HG03575 (cell line): ENCODE measurements at regions not wholly inside any gene's neighbourhood (a gene's known extent, or its start where the extent isn't known, plus 50 kb on each side); places are given as distances from the start of the nearest gene placed in this dataset.

ENCODE experiments used
- ATAC-seq: cut with Tn5 transposase; IDR thresholded peaks from one replicate; pipeline ENCODE4 v1.9.1; 2021; ENCODE audit not compliant: unreplicated experiment, insufficient number of reproducible peaks, low FRiP score; ENCODE audit errors: extremely low read depth

DNA sequence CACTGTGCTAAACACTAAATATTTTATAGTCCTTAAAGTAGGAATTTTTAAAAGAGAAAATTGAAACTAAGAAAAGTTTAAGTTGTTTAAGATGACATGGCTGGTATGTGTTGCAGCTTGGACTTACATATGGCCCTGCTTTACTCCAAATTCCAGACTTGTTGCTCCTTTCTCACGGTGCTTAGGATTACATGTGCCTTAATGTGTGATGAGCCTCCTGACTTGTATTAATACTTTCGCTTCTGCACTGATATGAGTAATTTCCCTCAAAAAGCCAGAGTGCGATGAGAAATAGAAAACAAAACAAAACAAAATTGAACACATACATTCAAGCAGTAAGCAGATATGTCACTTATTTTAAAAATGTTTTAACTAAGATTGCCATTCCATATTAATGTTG, 250.2 kb downstream of the VGLL3 start:
- no peak for ATAC-seq

DNA sequence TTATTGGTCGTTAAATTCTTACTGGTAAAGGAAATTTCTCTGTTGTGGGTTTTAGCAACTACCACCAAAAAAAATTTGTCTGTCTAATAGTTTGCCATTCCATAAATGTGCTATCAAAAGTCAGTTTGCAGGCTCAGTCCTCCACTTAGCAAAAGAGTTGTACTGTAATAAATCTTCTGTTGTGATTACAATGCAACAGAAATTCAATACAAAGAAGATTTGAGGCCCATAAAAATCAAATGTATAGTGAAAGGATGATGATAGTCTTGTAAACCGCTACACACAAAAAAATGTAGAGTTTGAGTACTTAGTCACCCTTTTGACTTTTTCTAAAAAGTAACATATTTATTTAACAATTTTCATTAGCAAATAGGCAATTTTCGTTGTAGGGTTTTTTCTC, 251.7 kb downstream of the VGLL3 start:
- no peak for ATAC-seq

DNA sequence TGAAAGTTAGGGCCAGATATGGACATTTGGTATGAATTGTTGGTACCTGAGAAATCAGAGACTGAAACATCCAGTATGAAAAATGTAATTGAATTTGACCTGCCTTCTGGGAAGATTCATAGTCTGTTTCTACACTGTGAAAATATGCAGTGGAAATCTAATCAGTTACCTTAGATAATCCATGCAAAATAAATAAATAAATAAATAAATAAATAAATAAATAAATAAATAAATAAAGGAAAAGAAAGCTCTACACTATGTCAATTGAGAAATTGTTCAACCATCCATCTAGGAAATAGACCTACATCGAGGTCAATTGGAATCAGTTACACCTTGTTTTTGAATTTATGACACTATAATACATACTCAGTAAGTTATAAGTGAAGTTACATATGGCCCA, 252.3 kb downstream of the VGLL3 start:
- no peak for ATAC-seq

DNA sequence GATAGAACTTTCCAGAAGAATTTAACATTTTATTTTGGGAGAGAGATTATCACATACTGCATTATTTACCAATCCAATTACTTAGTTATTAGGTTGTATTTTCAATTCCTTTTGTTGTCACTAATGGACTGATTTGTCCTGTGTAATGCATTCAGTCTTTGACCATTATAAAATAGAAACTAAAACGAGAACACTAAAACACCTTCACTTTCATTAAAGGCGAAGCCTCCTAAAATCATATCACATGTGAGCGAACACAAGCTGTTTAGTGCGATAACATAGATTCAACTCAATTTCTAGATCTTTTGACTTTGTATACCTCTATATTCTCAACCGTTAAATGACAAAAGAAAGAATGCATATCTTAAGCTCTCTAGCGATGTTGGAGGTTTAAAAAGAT, 253.4 kb downstream of the VGLL3 start:
- no peak for ATAC-seq

DNA sequence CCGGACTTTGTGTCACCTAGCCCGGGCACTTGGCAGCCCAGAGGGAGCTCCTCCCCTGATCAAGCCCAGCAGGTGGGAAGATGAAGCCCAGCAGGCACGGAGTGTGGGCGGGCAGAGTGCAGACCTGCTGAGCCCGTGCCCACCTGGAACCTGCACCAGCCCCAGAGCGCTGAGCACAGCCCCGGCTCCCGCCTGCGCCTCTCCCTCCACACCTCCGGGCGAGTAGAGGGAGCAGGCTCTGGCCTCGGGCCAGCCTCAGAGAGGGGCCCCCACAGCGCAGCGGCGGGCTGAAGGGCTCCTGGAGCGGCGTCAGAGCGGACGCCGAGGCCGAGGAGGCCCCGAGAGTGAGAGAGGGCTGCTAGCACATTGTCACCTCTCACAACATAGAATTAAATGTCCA, 257.7 kb downstream of the VGLL3 start:
- no peak for ATAC-seq

DNA sequence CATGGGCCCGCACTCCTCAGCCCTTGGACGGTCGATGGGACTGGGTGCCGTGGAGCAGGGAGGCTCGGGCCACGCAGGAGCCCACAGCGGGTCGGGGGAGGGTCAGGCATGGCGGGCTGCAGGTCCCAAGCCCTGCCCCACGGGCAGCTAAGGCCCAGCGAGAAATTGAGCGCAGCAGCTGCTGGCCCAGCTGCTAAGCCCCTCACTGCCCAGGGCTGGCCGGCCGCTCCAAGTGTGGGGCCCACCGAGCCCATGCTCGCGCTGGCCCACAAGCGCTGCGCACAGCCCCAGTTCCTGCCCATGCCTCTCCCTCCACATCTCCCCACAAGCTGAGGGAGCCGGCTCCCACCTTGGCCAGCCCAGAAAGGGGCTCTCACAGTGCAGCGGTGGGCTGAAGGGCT, 259.4 kb downstream of the VGLL3 start:
- ATAC-seq: no peak

DNA sequence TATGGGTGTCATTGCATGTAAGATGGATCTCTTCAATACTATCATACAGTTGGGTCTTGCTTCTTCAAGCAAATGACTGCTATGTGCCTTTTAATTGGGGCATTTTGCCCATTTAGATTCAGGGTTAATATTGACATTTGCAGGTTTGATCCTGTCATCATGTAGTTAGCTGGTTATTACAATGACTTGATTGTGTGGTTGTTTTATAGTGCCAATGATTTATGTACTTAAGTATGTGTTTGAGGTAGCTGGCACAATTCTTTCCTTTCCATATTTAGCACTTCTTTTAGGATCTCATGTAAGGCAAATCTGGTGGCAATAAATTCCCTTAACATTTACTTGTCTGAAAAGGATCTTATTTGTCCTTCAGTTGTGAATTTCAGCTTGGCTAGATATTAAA, 267.5 kb downstream of the VGLL3 start:
- no peak for ATAC-seq

DNA sequence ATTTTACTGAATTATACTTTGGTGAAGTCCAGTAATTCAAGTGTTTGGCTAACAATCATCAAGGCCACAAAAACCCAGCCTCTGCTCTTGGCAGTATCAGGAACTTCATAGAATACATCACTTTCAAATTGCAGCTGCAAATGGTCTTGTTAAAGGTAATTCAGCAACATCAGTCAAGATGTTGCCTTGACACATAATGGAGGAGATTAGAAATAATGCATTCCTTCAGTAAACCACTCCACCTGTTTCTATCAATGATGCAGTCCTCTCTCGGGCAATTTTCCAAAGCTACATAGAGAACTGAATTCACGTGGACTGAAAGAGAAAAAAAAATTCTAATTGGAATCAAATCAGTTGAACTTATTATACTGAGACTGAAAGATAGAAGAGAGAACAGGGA, 279.3 kb downstream of the VGLL3 start:
- no peak for ATAC-seq

DNA sequence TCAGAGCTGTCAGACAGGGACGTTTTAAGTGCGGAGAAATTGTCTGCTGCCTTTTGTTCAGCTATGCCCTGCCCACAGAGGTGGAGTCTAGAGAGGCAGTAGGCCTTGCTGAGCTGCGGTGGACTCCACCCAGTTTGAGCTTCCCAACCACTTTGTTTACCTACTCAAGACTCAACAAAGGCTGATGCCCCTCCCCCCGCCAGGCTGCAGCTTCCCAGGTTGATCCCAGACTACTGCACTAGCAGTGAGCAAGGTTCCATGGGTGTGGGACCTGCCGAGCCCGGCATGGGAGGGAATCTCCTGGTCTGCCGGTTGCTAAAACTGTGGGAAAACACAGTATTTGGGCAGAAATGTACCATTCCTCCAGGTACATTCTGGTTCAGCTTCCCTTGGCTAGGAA, 282.1 kb downstream of the VGLL3 start:
- ATAC-seq: no peak

DNA sequence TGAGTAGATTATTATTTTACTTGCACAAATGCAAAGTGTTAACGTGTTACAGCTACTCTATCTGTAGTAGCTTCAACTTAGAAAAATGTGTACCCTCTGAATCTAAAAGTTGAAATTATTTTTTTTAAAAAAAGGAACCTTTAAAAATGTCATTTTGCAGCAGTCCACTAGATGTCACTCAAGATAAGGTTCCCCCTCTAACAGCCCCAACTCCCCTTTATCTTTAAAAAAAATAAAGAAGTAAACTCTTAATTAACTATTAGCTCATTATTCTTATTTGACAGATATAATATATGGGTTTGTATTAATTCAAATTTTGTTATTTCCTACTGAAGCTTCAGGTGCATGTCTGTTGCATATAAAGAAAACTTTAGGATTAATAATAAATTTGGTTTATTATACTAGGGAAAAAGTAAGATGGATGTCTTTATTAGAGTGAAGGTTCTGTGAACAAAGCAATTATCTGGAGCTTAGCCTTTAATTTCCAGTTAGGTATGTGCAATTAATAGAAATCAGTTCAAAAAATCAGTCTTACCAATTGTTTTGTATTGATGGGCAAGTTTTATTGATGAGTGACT, 288.5 kb downstream of the VGLL3 start:
- no peak for ATAC-seq

DNA sequence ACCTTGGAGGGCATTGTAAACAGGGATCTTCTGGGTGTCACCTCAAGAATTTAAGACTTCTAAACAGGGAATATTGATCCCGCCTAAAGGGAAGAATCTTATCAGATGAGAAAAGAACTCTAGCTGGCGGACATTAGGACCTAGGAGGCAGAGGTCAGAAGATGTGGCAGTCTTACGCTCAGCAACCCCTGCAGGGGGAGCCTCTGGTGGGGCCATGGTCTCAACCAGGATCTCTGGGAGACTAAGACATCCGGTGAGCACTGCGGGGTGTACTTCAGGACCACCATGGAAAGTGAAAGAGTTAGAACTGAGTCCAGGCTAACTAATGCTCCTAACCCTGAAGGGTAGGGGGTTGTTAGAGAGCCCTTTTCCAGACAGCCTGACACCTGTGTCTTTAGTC, 295.2 kb downstream of the VGLL3 start:
- ATAC-seq: no peak

DNA sequence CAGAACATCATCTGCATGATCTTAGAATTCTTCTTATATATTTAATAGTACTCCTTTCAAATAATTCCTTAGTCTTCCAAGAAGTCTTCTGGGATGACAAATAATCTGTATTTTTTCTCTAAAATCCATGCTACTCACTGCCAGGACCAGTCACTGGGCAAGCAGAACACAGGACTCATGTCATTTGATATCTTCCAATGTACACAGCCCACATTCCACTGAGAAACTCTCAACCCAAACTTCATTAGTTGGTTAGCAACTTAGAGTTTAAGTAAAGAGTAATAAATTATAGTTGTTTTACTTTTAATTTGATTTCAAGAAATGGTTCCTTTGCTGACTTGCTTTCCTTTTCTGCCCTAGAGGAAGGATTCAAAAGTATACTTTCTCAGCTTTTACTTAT, 317.0 kb downstream of the VGLL3 start:
- no peak for ATAC-seq

DNA sequence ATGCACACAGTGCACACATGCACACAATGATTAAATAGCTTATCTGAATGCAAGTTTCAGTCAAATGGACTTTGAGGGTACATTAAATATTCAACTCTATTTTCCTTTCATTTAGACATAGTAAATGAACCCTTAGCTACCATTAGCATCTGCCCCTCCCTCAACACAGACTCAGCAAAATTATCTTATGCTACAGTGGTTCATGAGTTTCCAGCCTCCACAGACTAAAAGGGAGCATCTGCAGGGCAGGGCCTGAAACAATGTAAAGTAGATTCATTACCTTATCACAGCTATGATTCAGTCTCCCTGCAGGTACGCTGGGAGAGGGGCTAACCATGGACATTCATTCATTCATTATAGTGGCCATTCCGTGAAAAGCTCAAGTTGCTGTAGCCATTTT, 329.1 kb downstream of the VGLL3 start:
- ATAC-seq: no peak

DNA sequence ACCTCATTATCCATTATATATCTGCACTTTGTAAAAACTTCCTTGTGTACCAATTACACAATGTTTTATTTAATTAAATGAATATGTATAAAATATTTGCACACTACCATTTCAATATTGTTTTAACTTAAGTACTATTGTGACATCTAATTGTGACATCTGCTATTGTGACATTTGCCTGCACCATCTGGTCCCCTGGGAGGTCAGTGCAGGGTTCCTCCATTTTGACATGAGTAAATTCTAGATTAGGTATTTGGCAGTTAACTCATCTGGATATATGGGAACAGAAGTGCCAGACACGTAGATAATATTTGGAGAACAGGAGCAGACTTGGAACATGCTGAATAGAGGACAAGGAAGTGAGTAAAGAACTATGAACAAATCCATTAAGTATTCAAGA, 332.1 kb downstream of the VGLL3 start:
- ATAC-seq: no peak

DNA sequence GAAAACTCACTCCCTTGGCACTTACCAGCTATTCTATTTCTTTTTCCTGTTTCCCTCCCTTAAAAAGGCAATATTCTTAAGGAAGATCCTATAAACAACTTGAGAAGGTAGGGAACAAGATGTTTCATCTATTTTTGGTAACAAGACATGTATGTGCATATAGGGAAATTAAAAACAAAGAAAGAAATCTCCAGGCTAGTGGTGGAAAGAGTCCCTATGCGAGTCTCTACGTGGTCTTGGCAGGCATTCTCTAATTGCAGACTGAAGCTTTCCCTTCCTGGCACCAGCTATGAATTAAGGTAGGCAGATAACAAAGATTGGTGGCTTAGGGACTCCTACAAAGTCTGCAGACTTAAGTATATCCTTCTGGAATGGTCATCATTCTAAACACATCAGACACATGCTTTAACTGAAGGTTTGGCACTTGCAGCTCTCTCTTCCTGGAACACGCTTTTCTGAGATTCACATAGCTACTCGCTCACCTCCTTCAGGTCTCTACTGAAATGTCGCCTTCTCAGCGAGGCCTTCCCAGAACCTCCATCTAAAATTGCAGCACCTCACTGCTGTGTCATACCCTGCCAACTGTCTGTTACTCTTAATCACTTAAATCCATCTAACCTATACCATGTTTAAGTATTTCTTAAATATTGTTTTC, 336.0 kb downstream of the VGLL3 start:
- ATAC-seq: no peak

DNA sequence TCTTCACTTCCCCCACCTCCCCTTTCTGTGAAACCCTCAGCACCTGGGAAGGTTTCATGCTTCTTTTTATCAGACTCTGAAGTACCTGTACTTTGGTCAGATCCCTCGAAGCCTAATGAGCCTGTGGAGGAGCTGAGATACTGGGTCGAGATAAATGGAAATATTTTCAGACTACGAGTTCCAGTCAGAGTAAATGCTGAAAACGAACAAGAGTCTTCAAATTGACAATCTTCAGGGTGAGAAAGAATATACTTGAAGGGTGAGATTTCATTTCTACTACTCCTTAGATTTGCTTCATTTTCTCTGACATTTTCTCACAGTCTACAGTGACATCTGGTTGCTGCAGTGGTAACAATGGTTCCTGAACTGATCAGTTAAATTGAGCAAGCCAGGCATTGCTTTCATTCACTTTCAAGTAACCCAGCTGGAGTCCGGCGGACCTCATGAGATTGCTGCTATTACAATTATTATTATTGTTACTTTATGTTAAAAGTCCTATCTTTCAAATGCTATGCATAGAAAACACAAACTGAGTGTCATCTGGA, 337.2 kb downstream of the VGLL3 start:
- no peak for ATAC-seq

DNA sequence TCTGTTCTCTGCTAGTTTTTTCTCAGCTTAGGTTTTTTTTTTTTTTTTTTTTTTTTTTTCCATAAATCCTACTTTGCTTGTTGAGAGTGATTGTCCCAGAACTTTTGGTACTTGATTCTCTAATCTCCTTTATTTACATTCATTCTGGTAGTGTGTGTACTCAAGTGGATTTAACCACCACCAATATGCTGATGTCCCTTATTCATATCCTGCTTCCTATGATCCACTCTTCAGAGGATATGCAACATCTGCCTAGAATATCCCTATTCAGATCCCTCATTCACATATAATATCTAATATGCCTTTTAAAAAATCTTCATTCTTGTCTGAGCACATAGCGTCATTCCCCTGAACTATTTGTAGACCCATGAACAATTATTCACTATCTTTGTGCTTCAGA, 342.9 kb downstream of the VGLL3 start:
- ATAC-seq: no peak

DNA sequence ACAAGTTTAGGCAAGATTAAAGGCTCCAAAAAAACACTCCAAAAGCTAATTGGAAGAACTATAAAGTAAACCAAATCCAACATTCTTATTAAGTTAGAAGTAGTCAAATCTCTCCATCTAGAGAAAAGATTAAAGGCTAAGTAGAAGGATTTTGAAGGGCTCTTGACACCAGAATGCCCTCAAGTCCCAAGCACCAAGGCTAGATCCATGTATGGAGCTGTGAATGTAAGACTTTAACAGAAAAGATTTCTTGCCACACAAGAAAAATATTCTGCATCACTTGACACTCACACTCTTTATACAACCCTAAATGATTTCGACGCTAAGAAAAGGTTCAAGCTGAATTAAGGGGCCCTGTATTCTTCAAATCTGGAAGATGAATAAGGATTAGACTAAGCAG, 345.2 kb downstream of the VGLL3 start:
- ATAC-seq: no peak

DNA sequence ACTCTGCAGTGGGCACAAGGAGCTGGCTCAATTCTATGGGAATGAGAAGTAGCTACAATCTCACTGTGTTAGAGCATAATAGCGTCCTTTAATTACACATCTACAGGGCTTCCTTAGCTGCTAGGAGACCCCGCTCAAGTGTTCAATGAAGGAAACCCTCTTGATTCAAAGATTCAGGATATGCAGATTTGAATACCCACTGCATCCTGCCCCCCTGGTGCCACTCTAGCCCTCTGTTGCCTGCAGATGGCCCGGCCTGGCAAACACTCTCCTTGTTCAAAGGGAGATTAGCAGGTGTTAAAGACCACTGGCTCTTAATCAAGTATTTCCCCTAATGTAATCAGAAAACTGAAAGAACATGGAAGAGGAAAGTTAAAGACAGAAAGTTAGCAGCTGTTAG, 356.6 kb downstream of the VGLL3 start:
- ATAC-seq: no peak

DNA sequence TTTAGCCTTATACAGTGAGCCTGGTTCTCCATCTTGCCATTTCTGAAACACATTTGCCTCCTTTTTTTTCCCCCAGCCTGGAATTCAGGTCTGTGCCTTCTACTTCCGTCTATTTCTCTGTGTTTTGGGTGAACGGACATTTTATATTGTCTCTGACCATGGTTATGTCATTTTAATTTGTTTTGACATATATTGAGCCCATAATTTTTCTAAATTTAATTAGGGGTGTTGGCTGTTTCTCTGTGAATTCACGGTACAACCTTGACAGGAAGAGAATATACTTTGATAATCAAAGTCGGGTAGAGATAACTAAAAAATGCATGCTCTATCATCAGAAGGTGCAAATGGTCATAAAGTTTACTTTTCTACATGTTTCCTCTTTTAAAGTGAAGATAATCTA, 361.4 kb downstream of the VGLL3 start:
- ATAC-seq: no peak

DNA sequence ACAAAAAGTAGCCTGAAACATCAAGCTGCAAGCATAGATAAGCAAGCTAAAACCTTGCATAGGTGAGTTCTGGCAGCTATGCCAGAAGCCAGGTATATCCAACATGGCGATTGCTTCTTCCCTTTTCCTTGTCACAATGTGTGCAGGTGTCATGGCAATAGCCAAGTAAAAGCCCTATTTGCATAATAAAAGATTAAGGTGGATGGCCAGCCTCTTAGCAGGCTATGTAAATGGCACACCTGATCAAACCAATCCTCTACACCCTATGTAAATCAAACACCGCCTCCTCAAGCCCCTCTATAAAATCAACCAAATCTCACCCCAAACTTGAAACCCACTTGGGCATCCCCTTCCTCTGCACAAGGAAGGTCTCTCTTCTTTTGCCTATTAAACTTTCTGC, 366.8 kb downstream of the VGLL3 start:
- ATAC-seq: no peak
